ENCODE measurements at regions not wholly inside any gene's neighbourhood (a gene's known extent, or its start where the extent isn't known, plus 50 kb on each side); places are given as distances from the start of the nearest gene placed in this dataset.

- TF ChIP-seq CTCF (conservative IDR thresholded peaks at IDR 0.05; ENCODE audit: low read length) (no peak), EZH2phosphoT487 (IDR thresholded peaks at IDR 0.05; ENCODE audit: borderline replicate concordance, low read depth, low read length) (no peak)
Measured at GRCh38 chr10:114751856-114752255, 69.7 kb upstream of the FHIP2A start.
